NCI-H2081 treated with DMSO at 0.1 percent for 48 hours (cell line): ENCODE measurements at regions not wholly inside any gene's neighbourhood (a gene's known extent, or its start where the extent isn't known, plus 50 kb on each side); places are given as distances from the start of the nearest gene placed in this dataset.

Source experiments
- DNase-seq: peaks from one replicate; lab custom pipeline; 2025; lab: John Stamatoyannopoulos, UW

GRCh38 chr20:63056236-63057170 lies 49.7 kb upstream of the BHLHE23 start:
- DNase-seq, result no peak
